Nucleus accumbens (tissue), 56 donors: ENCODE measurements at regions not wholly inside any gene's neighbourhood (a gene's known extent, or its start where the extent isn't known, plus 50 kb on each side); places are given as distances from the start of the nearest gene placed in this dataset.
"Not testable (repeated sequence)": the region's sequence is repeated elsewhere in the genome, so short reads cannot be mapped to it uniquely, and the experiment has no call there.

Source experiments
- DNase-seq, 56 donors: peaks; one replicate each; lab custom pipeline; 2025; lab: John Stamatoyannopoulos, UW

GRCh38 chr1:112855152-112855828, 100.7 kb downstream of the SLC16A1 start:
- no peak for DNase-seq

GRCh38 chr1:112854368-112854984, 101.5 kb downstream of the SLC16A1 start:
- DNase-seq, result not testable (repeated sequence)

GRCh38 chr1:112853915-112854314, 102.1 kb downstream of the SLC16A1 start:
- DNase-seq, result not testable (repeated sequence)

GRCh38 chr1:112852934-112853333, 103.1 kb downstream of the SLC16A1 start:
- DNase-seq, result no peak

GRCh38 chr1:112852276-112852675, 103.7 kb downstream of the SLC16A1 start:
- DNase-seq, result no peak

- peak in 4 of 56 donors; percentile 17 to 45 (median 36) for DNase-seq
Observed at GRCh38 chr1:112850034-112850757, 105.8 kb downstream of the SLC16A1 start.

GRCh38 chr1:112849425-112850033, 106.5 kb downstream of the SLC16A1 start:
- DNase-seq, result peak in 28 of 56 donors; percentile 2 to 52 (median 18)

GRCh38 chr1:112841825-112842224, 114.2 kb downstream of the SLC16A1 start:
- DNase-seq, result no peak

- peak in 2 of 56 donors; percentile 4 to 10 for DNase-seq
Observed at GRCh38 chr1:112840631-112841624, 115.1 kb downstream of the SLC16A1 start.

- DNase-seq, result no peak
Observed at GRCh38 chr1:112836642-112837041, 119.4 kb downstream of the SLC16A1 start.

GRCh38 chr1:112833806-112834205, 118.7 kb upstream of the PPM1J start:
- DNase-seq, result no peak

- DNase-seq, result not testable (repeated sequence)
Observed at GRCh38 chr1:112832259-112832658, 117.1 kb upstream of the PPM1J start.

- DNase-seq, result not testable (repeated sequence)
Observed at GRCh38 chr1:112829691-112830090, 114.6 kb upstream of the PPM1J start.

- DNase-seq, result no peak
Observed at GRCh38 chr1:112828716-112829115, 113.6 kb upstream of the PPM1J start.

GRCh38 chr1:112827391-112827790, 112.3 kb upstream of the PPM1J start:
- DNase-seq, result not testable (repeated sequence)

- DNase-seq, result no peak
Observed at GRCh38 chr1:112826217-112826944, 111.2 kb upstream of the PPM1J start.

GRCh38 chr1:112825563-112826216, 110.6 kb upstream of the PPM1J start:
- DNase-seq, result not testable (repeated sequence)

GRCh38 chr1:112825075-112825474, 109.9 kb upstream of the PPM1J start:
- not testable (repeated sequence) for DNase-seq
